MV-4-11 (cell line): ENCODE measurements at regions not wholly inside any gene's neighbourhood (a gene's known extent, or its start where the extent isn't known, plus 50 kb on each side); places are given as distances from the start of the nearest gene placed in this dataset.

ENCODE experiments used
- DNase-seq: peaks from one replicate; lab custom pipeline; 2025; lab: John Stamatoyannopoulos, UW

GRCh38 chr7:41003611-41003940 lies 699.3 kb downstream of the INHBA start:
- DNase-seq, result no peak

- peak; percentile 10 for DNase-seq
Observed at GRCh38 chr7:41002741-41003610, 699.9 kb downstream of the INHBA start.

GRCh38 chr7:41000042-41000441 lies 702.8 kb downstream of the INHBA start:
- DNase-seq, result no peak

GRCh38 chr7:40996233-40996677 lies 706.6 kb downstream of the INHBA start:
- DNase-seq, result no peak

- DNase-seq, result no peak
Observed at GRCh38 chr7:40990841-40991240, 712.0 kb downstream of the INHBA start.

- DNase-seq, result no peak
Observed at GRCh38 chr7:40987571-40987970, 715.3 kb downstream of the INHBA start.

GRCh38 chr7:40986351-40986873 lies 716.5 kb downstream of the INHBA start:
- DNase-seq, result no peak

GRCh38 chr7:40983111-40983510 lies 719.8 kb downstream of the INHBA start:
- no peak for DNase-seq

- DNase-seq, result no peak
Observed at GRCh38 chr7:40979296-40979695, 723.6 kb downstream of the INHBA start.

GRCh38 chr7:40978047-40978446 lies 724.8 kb downstream of the INHBA start:
- DNase-seq, result no peak

- no peak for DNase-seq
Observed at GRCh38 chr7:40977533-40977932, 725.4 kb downstream of the INHBA start.

GRCh38 chr7:40972426-40972825 lies 730.5 kb downstream of the INHBA start:
- no peak for DNase-seq

- DNase-seq, result no peak
Observed at GRCh38 chr7:40969641-40970040, 733.2 kb downstream of the INHBA start.

GRCh38 chr7:40966693-40967092 lies 736.2 kb downstream of the INHBA start:
- DNase-seq, result no peak

GRCh38 chr7:40965774-40966173 lies 737.1 kb downstream of the INHBA start:
- DNase-seq, result no peak

- no peak for DNase-seq
Observed at GRCh38 chr7:40965016-40965415, 737.9 kb downstream of the INHBA start.

GRCh38 chr7:40964610-40965009 lies 738.3 kb downstream of the INHBA start:
- no peak for DNase-seq

GRCh38 chr7:40959955-40960354 lies 742.9 kb downstream of the INHBA start:
- no peak for DNase-seq

- no peak for DNase-seq
Observed at GRCh38 chr7:40948239-40948638, 754.7 kb downstream of the INHBA start.

- DNase-seq, result no peak
Observed at GRCh38 chr7:40947566-40947965, 755.3 kb downstream of the INHBA start.

GRCh38 chr7:40946549-40946948 lies 756.3 kb downstream of the INHBA start:
- no peak for DNase-seq

- DNase-seq, result no peak
Observed at GRCh38 chr7:40945788-40946187, 757.1 kb downstream of the INHBA start.

GRCh38 chr7:40944981-40945585 lies 757.8 kb downstream of the INHBA start:
- DNase-seq, result no peak
